Endothelial cell of umbilical vein (primary cell): ENCODE measurements at regions not wholly inside any gene's neighbourhood (a gene's known extent, or its start where the extent isn't known, plus 50 kb on each side); places are given as distances from the start of the nearest gene placed in this dataset.

Experiments used
- BruUV-seq: library from RNA; stranded (reverse); fragments of 400-500 nt; replicated peaks from 2 replicates; lab custom pipeline; 2021; lab: Mats Ljungman, UMichigan
- CTCF ChIA-PET: fragments of 300-600, 350-600 bp; sonication (Branson Sonifier 250); formaldehyde crosslinking; loops from one replicate; lab custom pipeline; 2021; ENCODE audit warnings: antibody characterized with exemption, inconsistent platforms; lab: Charles Lee
- POLR2A ChIA-PET: fragments of 300-600, 350-600 bp; sonication (Branson Sonifier 250); formaldehyde crosslinking; loops from one replicate; lab custom pipeline; 2021; ENCODE audit warnings: antibody characterized with exemption, inconsistent platforms; lab: Charles Lee
- DNase-seq: peaks from one replicate; pipeline ENCODE4 v3.0.0-alpha.2; 2011; ENCODE audit warnings: low read depth, low spot score
- FAIRE-seq: peaks from 2 replicates; lab custom pipeline; 2011; peaks lifted over from hg19 to GRCh38; lab: Jason Lieb, UNC
- H2AFZ ChIP-seq: 2 replicates; pipeline ENCODE4 v1.6.0; 2012; ENCODE audit warnings: low read depth, low read length, control low read depth, inconsistent platforms
- H3K27ac ChIP-seq: 2 replicates; pipeline ENCODE4 v1.5.1; 2011; ENCODE audit warnings: low read depth, mild to moderate bottlenecking, control low read depth, low read length, moderate library complexity; ENCODE audit not compliant: insufficient read depth
- H3K27me3 ChIP-seq, 2 experiments: 2 replicates each; pipeline versions ENCODE4 v1.6.0 to v1.6.1; 2011; ENCODE audit warnings: low read length in 2 of 2, mixed read lengths in 1 of 2; ENCODE audit not compliant: control insufficient read depth in 2 of 2, insufficient read depth in 2 of 2
- H3K36me3 ChIP-seq, 2 experiments: 2 replicates in 1 of 2; 3 replicates in 1 of 2; pipeline ENCODE4 v1.5.1; 2011; ENCODE audit warnings: low read length in 2 of 2, mild to moderate bottlenecking in 1 of 2, moderate library complexity in 1 of 2; ENCODE audit not compliant: control insufficient read depth in 2 of 2, insufficient read depth in 2 of 2; ENCODE audit errors: extremely low read depth in 1 of 2
- H3K4me1 ChIP-seq: 3 replicates; pipeline ENCODE4 v1.5.1; 2011; ENCODE audit warnings: mild to moderate bottlenecking, low read length; ENCODE audit not compliant: control insufficient read depth, insufficient read depth; ENCODE audit errors: extremely low read depth
- H3K4me2 ChIP-seq: 2 replicates; pipeline ENCODE4 v1.6.1; 2011; ENCODE audit warnings: low read length, control low read depth, mixed read lengths; ENCODE audit not compliant: insufficient read depth
- H3K4me3 ChIP-seq, 3 experiments: fragments of 200-600 bp in 1 of 3; sonication (generic), shearing (Covaris generic) in 1 of 3; replicated peaks in 1 of 3; 2 replicates each; pipeline ENCODE4 v1.5.1; 2011 to 2016; ENCODE audit warnings: control low read depth in 3 of 3, low read length in 3 of 3, mild to moderate bottlenecking in 2 of 3, inconsistent platforms in 1 of 3, low read depth in 1 of 3, moderate library complexity in 1 of 3; ENCODE audit not compliant: insufficient read depth in 1 of 3
- H3K79me2 ChIP-seq: 2 replicates; pipeline ENCODE4 v1.6.0; 2012; ENCODE audit warnings: low read length, inconsistent platforms; ENCODE audit not compliant: control insufficient read depth, insufficient read depth
- H3K9ac ChIP-seq: replicated peaks from 2 replicates; pipeline ENCODE3; 2011; ENCODE audit warnings: low read length, control low read depth; ENCODE audit not compliant: insufficient read depth; ENCODE audit errors: extremely low read depth
- H3K9me1 ChIP-seq: replicated peaks from 3 replicates; pipeline ENCODE4 v1.6.0; 2011; ENCODE audit warnings: mild to moderate bottlenecking, low read length; ENCODE audit not compliant: control insufficient read depth, insufficient read depth; ENCODE audit errors: extremely low read depth
- H3K9me3 ChIP-seq: replicated peaks from 2 replicates; pipeline ENCODE4 v1.5.1; 2012; ENCODE audit warnings: low read length, inconsistent platforms; ENCODE audit not compliant: control insufficient read depth, insufficient read depth
- H4K20me1 ChIP-seq: replicated peaks from 2 replicates; pipeline ENCODE3; 2011; ENCODE audit warnings: mild to moderate bottlenecking, low read length; ENCODE audit not compliant: control insufficient read depth, insufficient read depth; ENCODE audit errors: extremely low read depth
- CTCF ChIP-seq, 2 donors: IDR thresholded peaks; 1 replicate in 1 of 2; 2 replicates in 1 of 2; pipeline ENCODE4 v1.5.1; 2011; ENCODE audit warnings: low read length in 2 of 2, mild to moderate bottlenecking in 2 of 2, moderate library complexity in 2 of 2, control low read depth in 1 of 2, inconsistent platforms in 1 of 2, low read depth in 1 of 2; ENCODE audit not compliant: insufficient read depth in 1 of 2; ENCODE audit errors: extremely low read depth in 1 of 2
- EZH2 ChIP-seq: IDR thresholded peaks from 2 replicates; pipeline ENCODE4 v1.6.1; 2012; ENCODE audit warnings: borderline replicate concordance, low read depth, mild to moderate bottlenecking, moderate library complexity, low read length, inconsistent platforms; ENCODE audit not compliant: severe bottlenecking
- FOS ChIP-seq: IDR thresholded peaks from 2 replicates; pipeline ENCODE4 v1.6.1; 2011; ENCODE audit warnings: mild to moderate bottlenecking, low read length, moderate library complexity, borderline replicate concordance; ENCODE audit not compliant: insufficient read depth
- GATA2 ChIP-seq: IDR thresholded peaks from 2 replicates; pipeline ENCODE4 v1.7.0; 2011; ENCODE audit warnings: low read depth, mild to moderate bottlenecking, moderate library complexity, mixed read lengths, low read length; ENCODE audit not compliant: insufficient read length, insufficient read depth
- JUN ChIP-seq: IDR thresholded peaks from 2 replicates; pipeline ENCODE4 v1.6.1; 2011; ENCODE audit warnings: borderline replicate concordance, low read depth; ENCODE audit not compliant: insufficient read length, insufficient read depth
- MAX ChIP-seq: IDR thresholded peaks from 2 replicates; pipeline ENCODE4 v1.6.1; 2011; ENCODE audit not compliant: insufficient read depth, insufficient read length
- MYC ChIP-seq: IDR thresholded peaks from one replicate; pipeline ENCODE4 v1.6.1; 2011; ENCODE audit warnings: mild to moderate bottlenecking, low read depth, low read length
- POLR2A ChIP-seq: IDR thresholded peaks from 2 replicates; pipeline ENCODE4 v1.6.1; 2012; ENCODE audit warnings: low read depth, mild to moderate bottlenecking, control low read depth, low read length
- POLR2AphosphoS5 ChIP-seq: IDR thresholded peaks from 2 replicates; pipeline ENCODE4 v1.6.1; 2012; ENCODE audit warnings: low read depth, mild to moderate bottlenecking, control low read depth, low read length, moderate library complexity; ENCODE audit not compliant: insufficient read depth
- dilution Hi-C: fragments of 300-500 bp; cut with MboI; formaldehyde crosslinking; loops from one replicate; pipeline ENCODE4 v1.15.0; 2019; ENCODE audit warnings: low sequenced_read_pairs; ENCODE audit not compliant: extremely low pct_ligation_motif_present
- intact Hi-C: fragments of 100-400 bp; cut with micrococcal nuclease; formaldehyde crosslinking; loops from one replicate; pipeline ENCODE4 v1.10.0; 2022

GRCh38 chr12:17286874-17287273 lies 680.9 kb upstream of the LMO3 start:
- POLR2A ChIA-PET: no interaction called here
- no TSS peak for BruUV-seq
- DNase-seq (no peak), FAIRE-seq (no peak)
- no peaks in the 10 kb centered on the region for H3K79me2 ChIP-seq
- dilution Hi-C loops (no loop called here), intact Hi-C loops (no loop called here)
- no peak for TF ChIP-seq CTCF (IDR thresholded peaks at IDR 0.05; ENCODE audit: extremely low read depth in 1 of 2, insufficient read depth in 1 of 2, low read depth in 1 of 2, low read length in 2 of 2)
- no peak for TF ChIP-seq POLR2A
- TF ChIP-seq POLR2AphosphoS5: no peak
- no peak for TF ChIP-seq GATA2
- no peak for TF ChIP-seq EZH2
- no peak for TF ChIP-seq JUN
- TF ChIP-seq FOS: no peak
- TF ChIP-seq MAX: no peak
- TF ChIP-seq MYC: no peak
- no peaks in the 10 kb centered on the region for H3K4me1 ChIP-seq
- no peak overlapping the region for H3K4me3 ChIP-seq
- no peak overlapping the region for H3K9ac ChIP-seq
- H3K27ac ChIP-seq: no peak overlapping the region
- no peaks in the 10 kb centered on the region for H4K20me1 ChIP-seq
- no peaks in the 10 kb centered on the region for H3K36me3 ChIP-seq
- H3K27me3 ChIP-seq: no peaks in the 10 kb centered on the region
- no peaks in the 10 kb centered on the region for H3K9me1 ChIP-seq
- no peak overlapping the region for H3K4me2 ChIP-seq
- H2AFZ ChIP-seq: no peak overlapping the region
- CTCF ChIA-PET: no interaction called here
- H3K9me3 ChIP-seq: peaks cover 5% of the 10 kb centered on the region
